ENCODE measurements at regions not wholly inside any gene's neighbourhood (a gene's known extent, or its start where the extent isn't known, plus 50 kb on each side); places are given as distances from the start of the nearest gene placed in this dataset.

GRCh38 chr2:238694922-238695321 is 153.0 kb upstream of the TWIST2 start:
- Histone ChIP-seq H3K4me1 (peaks cover 22% of the 10 kb centered on the region), H3K9me3 (no peaks in the 10 kb centered on the region)
- peak in 1 of 2 donors; percentile 65 for DNase-seq (ENCODE audit: extremely low spot score in 2 of 2)

GRCh38 chr2:238695538-238695937 is 152.3 kb upstream of the TWIST2 start:
- intact Hi-C loops (cut with DNase I): no loop called here
- TF ChIP-seq CTCF (IDR thresholded peaks at IDR 0.05): no peak
- TF ChIP-seq POLR2A (IDR thresholded peaks at IDR 0.05): no peak
- TF ChIP-seq POLR2AphosphoS5 (IDR thresholded peaks at IDR 0.05; ENCODE audit: insufficient read depth in 1 of 2, low read depth in 1 of 2): no peak
- H3K27ac ChIP-seq: peak overlapping the region; percentile 40
- DNase-seq (ENCODE audit: extremely low spot score in 2 of 2): peak in 1 of 2 donors; percentile 44
- peaks cover 22% of the 10 kb centered on the region for H3K4me1 ChIP-seq
- H3K4me3 ChIP-seq: no peak overlapping the region
- no peaks in the 10 kb centered on the region for H3K27me3 ChIP-seq
- H3K9me3 ChIP-seq: no peaks in the 10 kb centered on the region
- H3K36me3 ChIP-seq: no peaks in the 10 kb centered on the region

More at GRCh38 chr2:238694922-238695321, 153.0 kb upstream of the TWIST2 start:
- Histone ChIP-seq H3K27me3 (no peaks in the 10 kb centered on the region), H3K4me3 (no peak overlapping the region), H3K36me3 (no peaks in the 10 kb centered on the region), H3K27ac (peak overlapping the region; percentile 40)
- TF ChIP-seq CTCF (IDR thresholded peaks at IDR 0.05): no peak
- TF ChIP-seq POLR2AphosphoS5 (IDR thresholded peaks at IDR 0.05; ENCODE audit: insufficient read depth in 1 of 2, low read depth in 1 of 2): no peak
- TF ChIP-seq POLR2A (IDR thresholded peaks at IDR 0.05): no peak
- intact Hi-C loops (cut with DNase I): no loop called here

GRCh38 chr2:238696331-238696730 is 151.6 kb upstream of the TWIST2 start:
- no peaks in the 10 kb centered on the region for H3K36me3 ChIP-seq
- H3K4me3 ChIP-seq: no peak overlapping the region
- H3K4me1 ChIP-seq: peaks cover 22% of the 10 kb centered on the region
- H3K27me3 ChIP-seq: no peaks in the 10 kb centered on the region
- DNase-seq (ENCODE audit: extremely low spot score in 2 of 2): peak in 1 of 2 donors; percentile 84
- no peak overlapping the region for H3K27ac ChIP-seq
- intact Hi-C loops (cut with DNase I): no loop called here
- TF ChIP-seq CTCF (IDR thresholded peaks at IDR 0.05): no peak
- TF ChIP-seq POLR2AphosphoS5 (IDR thresholded peaks at IDR 0.05; ENCODE audit: insufficient read depth in 1 of 2, low read depth in 1 of 2): no peak
- no peaks in the 10 kb centered on the region for H3K9me3 ChIP-seq

GRCh38 chr2:238696786-238697185 is 151.1 kb upstream of the TWIST2 start:
- no peaks in the 10 kb centered on the region for H3K36me3 ChIP-seq
- peaks cover 22% of the 10 kb centered on the region for H3K4me1 ChIP-seq
- H3K9me3 ChIP-seq: no peaks in the 10 kb centered on the region
- no peak for DNase-seq (ENCODE audit: extremely low spot score in 2 of 2)
- no peak overlapping the region for H3K27ac ChIP-seq
- H3K27me3 ChIP-seq: no peaks in the 10 kb centered on the region
- H3K4me3 ChIP-seq: no peak overlapping the region
- TF ChIP-seq POLR2AphosphoS5 (IDR thresholded peaks at IDR 0.05; ENCODE audit: insufficient read depth in 1 of 2, low read depth in 1 of 2): no peak
- no peak for TF ChIP-seq CTCF (IDR thresholded peaks at IDR 0.05)
- no peak for TF ChIP-seq POLR2A (IDR thresholded peaks at IDR 0.05)
- intact Hi-C loops (cut with DNase I): no loop called here

GRCh38 chr2:238697193-238698071 is 150.5 kb upstream of the TWIST2 start:
- H3K36me3 ChIP-seq: no peaks in the 10 kb centered on the region
- H3K27me3 ChIP-seq: no peaks in the 10 kb centered on the region
- H3K9me3 ChIP-seq: no peaks in the 10 kb centered on the region
- intact Hi-C loops (cut with DNase I): no loop called here
- H3K27ac ChIP-seq: no peak overlapping the region
- TF ChIP-seq POLR2A (IDR thresholded peaks at IDR 0.05) (no peak), POLR2AphosphoS5 (IDR thresholded peaks at IDR 0.05; ENCODE audit: insufficient read depth in 1 of 2, low read depth in 1 of 2) (no peak), CTCF (IDR thresholded peaks at IDR 0.05) (no peak)
- no peak overlapping the region for H3K4me3 ChIP-seq
- peaks cover 22% of the 10 kb centered on the region for H3K4me1 ChIP-seq
- DNase-seq (ENCODE audit: extremely low spot score in 2 of 2): peak in 1 of 2 donors; percentile 77

Data from vagina (tissue), 2 donors.